PFSK-1 (cell line): ENCODE measurements at regions not wholly inside any gene's neighbourhood (a gene's known extent, or its start where the extent isn't known, plus 50 kb on each side); places are given as distances from the start of the nearest gene placed in this dataset.

Experiments
- FOXP2 ChIP-seq: optimal IDR thresholded peaks from 2 replicates; pipeline ENCODE3; 2011; ENCODE audit warnings: borderline replicate concordance, control low read depth, inconsistent platforms; ENCODE audit not compliant: insufficient read depth; ENCODE audit errors: extremely low read length, extremely low read depth
- POLR2AphosphoS5 ChIP-seq: IDR thresholded peaks from 2 replicates; pipeline ENCODE4 v1.6.1; 2012; ENCODE audit warnings: low read depth, mild to moderate bottlenecking, control low read depth, low read length, moderate library complexity
- REST ChIP-seq, 2 experiments: IDR thresholded peaks; 2 replicates each; pipeline versions ENCODE4 v1.6.1 to v1.8.0; 2011 to 2012; ENCODE audit warnings: low read depth in 2 of 2, low read length in 2 of 2, control low read depth in 1 of 2, inconsistent platforms in 1 of 2, mild to moderate bottlenecking in 1 of 2, moderate library complexity in 1 of 2; ENCODE audit not compliant: insufficient read depth in 1 of 2
- SIN3A ChIP-seq: IDR thresholded peaks from 2 replicates; pipeline ENCODE4 v1.6.1; 2012; ENCODE audit warnings: mild to moderate bottlenecking, low read length, moderate library complexity, borderline replicate concordance; ENCODE audit not compliant: insufficient read depth
- TAF1 ChIP-seq: IDR thresholded peaks from 2 replicates; pipeline ENCODE4 v1.6.1; 2012; ENCODE audit warnings: low read length, control low read depth, borderline replicate concordance; ENCODE audit not compliant: insufficient read depth

- TF ChIP-seq REST (IDR thresholded peaks at IDR 0.05; ENCODE audit: insufficient read depth in 1 of 2, low read depth in 2 of 2, low read length in 2 of 2) (no peak), SIN3A (no peak), POLR2AphosphoS5 (no peak), FOXP2 (no peak), TAF1 (no peak)
These were observed 58.8 kb upstream of the ATP6AP2 start for GRCh38 chrX:40521868-40522450.

- no peak for TF ChIP-seq SIN3A
- TF ChIP-seq POLR2AphosphoS5 = no peak
- TF ChIP-seq FOXP2 = no peak
- no peak for TF ChIP-seq TAF1
- TF ChIP-seq REST (IDR thresholded peaks at IDR 0.05; ENCODE audit: insufficient read depth in 1 of 2, low read depth in 2 of 2, low read length in 2 of 2) = no peak
These were observed 66.4 kb upstream of the ATP6AP2 start for GRCh38 chrX:40514376-40514775.

- TF ChIP-seq TAF1 (no peak), FOXP2 (no peak)
These were observed 66.9 kb upstream of the ATP6AP2 start for GRCh38 chrX:40513835-40514234.

- TF ChIP-seq SIN3A (no peak), REST (IDR thresholded peaks at IDR 0.05; ENCODE audit: insufficient read depth in 1 of 2, low read depth in 2 of 2, low read length in 2 of 2) (no peak), POLR2AphosphoS5 (no peak), TAF1 (no peak), FOXP2 (no peak)
These were observed 67.8 kb upstream of the ATP6AP2 start for GRCh38 chrX:40513012-40513411.

GRCh38 chrX:40511258-40511657 lies 69.5 kb upstream of the ATP6AP2 start:
- no peak for TF ChIP-seq SIN3A
- no peak for TF ChIP-seq TAF1
- TF ChIP-seq POLR2AphosphoS5 = no peak
- TF ChIP-seq REST (IDR thresholded peaks at IDR 0.05; ENCODE audit: insufficient read depth in 1 of 2, low read depth in 2 of 2, low read length in 2 of 2) = no peak
- TF ChIP-seq FOXP2 = no peak
